K562 (cell line): ENCODE measurements at regions not wholly inside any gene's neighbourhood (a gene's known extent, or its start where the extent isn't known, plus 50 kb on each side); places are given as distances from the start of the nearest gene placed in this dataset.

Source experiments
- ATAC-seq: fragments of 200-7000 bp; cut with Tn5 transposase; 3 replicates; pipeline ENCODE4 v1.9.1; 2020; ENCODE audit warnings: moderate library complexity
- BruUV-seq: library from RNA; stranded (reverse); fragments of 400-500 nt; replicated peaks from 2 replicates; lab custom pipeline; 2021; lab: Mats Ljungman, UMichigan
- CTCF ChIA-PET: fragments of 300-600 bp; formaldehyde crosslinking; extraction: SDS; loops from one replicate; lab custom pipeline; 2021; ENCODE audit warnings: low intra/inter-chr PET ratio; lab: Yijun Ruan, JAX
- POLR2A ChIA-PET: fragments of 300-600, 350-650 bp; sonication (Branson Sonifier 250); formaldehyde crosslinking; extraction: SDS; loops from one replicate; lab custom pipeline; 2021; ENCODE audit warnings: antibody characterized with exemption, inconsistent platforms; lab: Yijun Ruan, JAX
- DNase-seq, 4 experiments: peaks; one replicate each; pipeline versions ENCODE4 v3.0.0 to v3.0.0-alpha.2; 2011 to 2018; ENCODE audit warnings: low spot score in 3 of 4, mixed read lengths in 3 of 4; ENCODE audit errors: extremely low read depth in 1 of 4
- FAIRE-seq: peaks from 2 replicates; lab custom pipeline; 2011; peaks lifted over from hg19 to GRCh38; lab: Jason Lieb, UNC
- H2AFZ ChIP-seq: 2 replicates; pipeline ENCODE4 v1.6.0; 2011; ENCODE audit warnings: low read depth, low read length, control low read depth, inconsistent platforms
- H3K27ac ChIP-seq: fragments of 200-600 bp; 3 replicates; pipeline ENCODE4 v1.8.0; 2011; ENCODE audit warnings: low read depth, mild to moderate bottlenecking, control low read depth, inconsistent platforms, low read length, moderate library complexity, mixed read lengths; ENCODE audit errors: extremely low read depth
- H3K27me3 ChIP-seq, 2 experiments: fragments of 300-600 bp in 1 of 2; 2 replicates in 1 of 2; 3 replicates in 1 of 2; pipeline versions ENCODE4 v1.6.0 to v1.8.0; 2011; ENCODE audit warnings: inconsistent platforms in 2 of 2, low read length in 2 of 2, mild to moderate bottlenecking in 1 of 2, mixed read lengths in 1 of 2, moderate library complexity in 1 of 2; ENCODE audit not compliant: control insufficient read depth in 2 of 2, insufficient read depth in 2 of 2
- H3K36me3 ChIP-seq: fragments of 300-600 bp; 3 replicates; pipeline ENCODE4 v1.8.0; 2011; ENCODE audit warnings: mild to moderate bottlenecking, low read length, inconsistent platforms; ENCODE audit not compliant: control insufficient read depth, insufficient read depth
- H3K4me1 ChIP-seq, 2 experiments: fragments of 200-600 bp in 1 of 2; replicated peaks in 1 of 2; 2 replicates in 1 of 2; 3 replicates in 1 of 2; pipeline versions ENCODE4 v1.5.1 to v1.8.0; 2011; ENCODE audit warnings: inconsistent platforms in 2 of 2, low read length in 2 of 2, mild to moderate bottlenecking in 1 of 2, mixed read lengths in 1 of 2, moderate library complexity in 1 of 2; ENCODE audit not compliant: control insufficient read depth in 2 of 2, insufficient read depth in 2 of 2
- H3K4me2 ChIP-seq: 2 replicates; pipeline ENCODE4 v1.6.1; 2011; ENCODE audit warnings: low read length, control low read depth, inconsistent platforms, mixed read lengths; ENCODE audit not compliant: insufficient read depth
- H3K4me3 ChIP-seq: fragments of 200-600 bp; sonication (generic), shearing (Covaris generic); 2 replicates; pipeline ENCODE4 v1.5.1; 2016; ENCODE audit warnings: control low read depth, inconsistent platforms
- H3K79me2 ChIP-seq: fragments of 200-600 bp; 3 replicates; pipeline ENCODE4 v1.8.0; 2011; ENCODE audit warnings: low read length, inconsistent platforms; ENCODE audit not compliant: control insufficient read depth, insufficient read depth
- H3K9ac ChIP-seq, 2 experiments: 2 replicates each; pipeline versions ENCODE4 v1.6.0 to v1.6.1; 2011; ENCODE audit warnings: low read depth in 2 of 2, low read length in 2 of 2, control low read depth in 1 of 2, inconsistent platforms in 1 of 2, mild to moderate bottlenecking in 1 of 2, mixed read lengths in 1 of 2; ENCODE audit not compliant: insufficient read depth in 1 of 2
- H3K9me1 ChIP-seq: one replicate; pipeline ENCODE4 v1.6.0; 2011; ENCODE audit warnings: inconsistent platforms, mild to moderate bottlenecking, low read length, moderate library complexity; ENCODE audit not compliant: control insufficient read depth, insufficient read depth
- H3K9me3 ChIP-seq: replicated peaks from 2 replicates; pipeline ENCODE4 v1.5.1; 2011; ENCODE audit warnings: low read depth, low read length, inconsistent platforms; ENCODE audit not compliant: control insufficient read depth, insufficient read depth
- H4K20me1 ChIP-seq: replicated peaks from 2 replicates; pipeline ENCODE4 v1.6.1; 2011; ENCODE audit warnings: low read length, inconsistent platforms, mixed read lengths; ENCODE audit not compliant: control insufficient read depth, insufficient read depth
- MTA1 ChIP-seq: fragments of 450-650 bp; IDR thresholded peaks from 2 replicates; pipeline ENCODE4 v1.6.1; 2017; ENCODE audit warnings: borderline replicate concordance
- WGBS: fragments of 100-300 bp; shearing (Covaris generic); methylation state at CpG from one replicate; pipeline ENCODE4 v1.1.6; 2016; ENCODE audit warnings: low coverage, mixed read lengths; ENCODE audit not compliant: insufficient coverage; ENCODE audit errors: missing lambda C conversion rate; 5-methylcytosine and 5-hydroxymethylcytosine counted together
- in situ Hi-C: fragments of 300-500 bp; cut with MboI; formaldehyde crosslinking; loops from 4 replicates; pipeline ENCODE4 v1.15.0; 2018; ENCODE audit warnings: inconsistent platforms, mixed read lengths
- intact Hi-C: fragments of 100-400 bp; cut with micrococcal nuclease; formaldehyde crosslinking; loops from 2 replicates; pipeline ENCODE4 v1.14.2; 2022
- TF ChIP-seq, protein P1 (sequence below), 3 experiments: IDR thresholded peaks in 2 of 3; conservative IDR thresholded peaks in 1 of 3; 2 replicates each; pipeline ENCODE4 v1.5.1; 2011 to 2012; ENCODE audit warnings: low read length in 3 of 3, mild to moderate bottlenecking in 3 of 3, control low read depth in 2 of 3, improper control_type of control experiment in 1 of 3, inconsistent platforms in 1 of 3, low read depth in 1 of 3, mixed read lengths in 1 of 3, moderate library complexity in 1 of 3; ENCODE audit not compliant: insufficient read depth in 2 of 3

DNA sequence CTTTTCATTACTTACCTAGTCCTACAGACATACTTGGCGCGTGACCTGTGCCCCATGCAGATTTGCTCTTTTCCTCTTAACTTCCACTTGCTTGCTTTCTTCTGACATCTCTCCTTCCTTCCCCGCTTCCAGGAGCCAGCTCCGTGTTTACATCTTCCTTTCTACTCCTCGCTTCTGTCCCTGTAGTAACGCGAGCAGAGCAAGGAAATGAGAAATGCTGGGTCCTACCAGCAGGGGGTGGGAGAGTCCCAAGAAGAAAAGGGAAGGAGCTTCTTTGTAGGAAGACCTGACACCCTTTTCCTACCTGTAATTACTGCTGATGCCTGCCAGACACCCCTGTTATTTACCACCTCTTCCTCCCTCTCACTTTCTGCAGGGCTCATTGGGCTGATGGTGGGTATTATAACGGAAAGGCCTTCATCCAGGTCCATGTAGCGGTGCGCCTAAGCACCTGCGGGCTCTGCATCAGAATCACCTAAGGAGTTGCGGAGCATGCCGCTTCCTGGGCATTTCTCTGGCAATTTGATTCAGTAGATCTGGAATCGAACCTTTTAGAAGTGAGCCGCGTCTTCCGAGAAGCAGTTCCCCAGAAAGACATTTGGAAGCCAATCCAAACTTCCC is 1260.8 kb upstream of the WWC1 start:
- H2AFZ ChIP-seq: no peak overlapping the region
- CTCF ChIA-PET: interaction anchor here (0.6 kb wide), 1 partner anchor 1356 kb away, joined by 5 read pairs; no protein-coding TSS in a partner anchor
- peak in 1 of 4 experiments; percentile 1 for DNase-seq

More for the DNA sequence above, 1260.8 kb upstream of the WWC1 start:
- in situ Hi-C loops (no loop called here), intact Hi-C loops (no loop called here)
- no peaks in the 10 kb centered on the region for H3K9me1 ChIP-seq
- no TSS peak for BruUV-seq
- no peak overlapping the region for H3K4me2 ChIP-seq
- no peaks in the 10 kb centered on the region for H4K20me1 ChIP-seq
- H3K9ac ChIP-seq: no peak overlapping the region
- ATAC-seq (no peak), FAIRE-seq (no peak)
- H3K36me3 ChIP-seq: no peaks in the 10 kb centered on the region
- H3K79me2 ChIP-seq: no peaks in the 10 kb centered on the region
- H3K27me3 ChIP-seq: no peaks in the 10 kb centered on the region
- TF ChIP-seq, protein P1, sequence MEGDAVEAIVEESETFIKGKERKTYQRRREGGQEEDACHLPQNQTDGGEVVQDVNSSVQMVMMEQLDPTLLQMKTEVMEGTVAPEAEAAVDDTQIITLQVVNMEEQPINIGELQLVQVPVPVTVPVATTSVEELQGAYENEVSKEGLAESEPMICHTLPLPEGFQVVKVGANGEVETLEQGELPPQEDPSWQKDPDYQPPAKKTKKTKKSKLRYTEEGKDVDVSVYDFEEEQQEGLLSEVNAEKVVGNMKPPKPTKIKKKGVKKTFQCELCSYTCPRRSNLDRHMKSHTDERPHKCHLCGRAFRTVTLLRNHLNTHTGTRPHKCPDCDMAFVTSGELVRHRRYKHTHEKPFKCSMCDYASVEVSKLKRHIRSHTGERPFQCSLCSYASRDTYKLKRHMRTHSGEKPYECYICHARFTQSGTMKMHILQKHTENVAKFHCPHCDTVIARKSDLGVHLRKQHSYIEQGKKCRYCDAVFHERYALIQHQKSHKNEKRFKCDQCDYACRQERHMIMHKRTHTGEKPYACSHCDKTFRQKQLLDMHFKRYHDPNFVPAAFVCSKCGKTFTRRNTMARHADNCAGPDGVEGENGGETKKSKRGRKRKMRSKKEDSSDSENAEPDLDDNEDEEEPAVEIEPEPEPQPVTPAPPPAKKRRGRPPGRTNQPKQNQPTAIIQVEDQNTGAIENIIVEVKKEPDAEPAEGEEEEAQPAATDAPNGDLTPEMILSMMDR (IDR thresholded peaks at IDR 0.05 in 2 of 3, conservative IDR thresholded peaks at IDR 0.05 in 1 of 3; ENCODE audit: insufficient read depth in 2 of 3, low read depth in 1 of 3, low read length in 3 of 3): 0 out of 6 replicates have a peak, but pooled peaks of 1 of the 3 experiments have one; percentile 11
- TF ChIP-seq MTA1: no peak
- no peak overlapping the region for H3K4me3 ChIP-seq
- no peak overlapping the region for H3K27ac ChIP-seq
- H3K4me1 ChIP-seq: no peaks in the 10 kb centered on the region
- under 1% methylated on average over 17 of the region's 17 CpGs for WGBS
- H3K9me3 ChIP-seq: no peaks in the 10 kb centered on the region
- POLR2A ChIA-PET: no interaction called here
